NCI-H774 (cell line): ENCODE measurements at regions not wholly inside any gene's neighbourhood (a gene's known extent, or its start where the extent isn't known, plus 50 kb on each side); places are given as distances from the start of the nearest gene placed in this dataset.

Experiments
- DNase-seq: peaks from one replicate; lab custom pipeline; 2025; lab: John Stamatoyannopoulos, UW

DNA sequence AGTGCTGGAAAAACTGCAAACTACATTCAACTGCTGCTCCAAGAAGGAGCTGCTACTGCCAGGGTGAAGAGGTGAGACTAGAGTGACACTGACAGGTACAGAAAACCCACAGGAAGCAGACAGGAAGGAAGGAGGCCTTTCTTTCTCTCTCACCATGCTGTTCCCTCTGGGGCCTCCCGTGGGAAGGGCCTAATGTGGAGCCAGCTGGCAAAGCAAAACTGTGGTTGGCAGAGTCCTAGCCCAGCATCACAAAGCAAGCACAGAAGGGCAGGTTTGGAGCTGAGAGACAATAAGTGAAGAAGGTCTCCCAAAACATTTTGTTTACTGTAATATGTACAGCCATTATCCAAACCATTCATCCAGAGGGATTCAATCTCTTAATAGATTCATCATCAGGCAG, 122.5 kb upstream of the MAX start:
- DNase-seq, result no peak

DNA sequence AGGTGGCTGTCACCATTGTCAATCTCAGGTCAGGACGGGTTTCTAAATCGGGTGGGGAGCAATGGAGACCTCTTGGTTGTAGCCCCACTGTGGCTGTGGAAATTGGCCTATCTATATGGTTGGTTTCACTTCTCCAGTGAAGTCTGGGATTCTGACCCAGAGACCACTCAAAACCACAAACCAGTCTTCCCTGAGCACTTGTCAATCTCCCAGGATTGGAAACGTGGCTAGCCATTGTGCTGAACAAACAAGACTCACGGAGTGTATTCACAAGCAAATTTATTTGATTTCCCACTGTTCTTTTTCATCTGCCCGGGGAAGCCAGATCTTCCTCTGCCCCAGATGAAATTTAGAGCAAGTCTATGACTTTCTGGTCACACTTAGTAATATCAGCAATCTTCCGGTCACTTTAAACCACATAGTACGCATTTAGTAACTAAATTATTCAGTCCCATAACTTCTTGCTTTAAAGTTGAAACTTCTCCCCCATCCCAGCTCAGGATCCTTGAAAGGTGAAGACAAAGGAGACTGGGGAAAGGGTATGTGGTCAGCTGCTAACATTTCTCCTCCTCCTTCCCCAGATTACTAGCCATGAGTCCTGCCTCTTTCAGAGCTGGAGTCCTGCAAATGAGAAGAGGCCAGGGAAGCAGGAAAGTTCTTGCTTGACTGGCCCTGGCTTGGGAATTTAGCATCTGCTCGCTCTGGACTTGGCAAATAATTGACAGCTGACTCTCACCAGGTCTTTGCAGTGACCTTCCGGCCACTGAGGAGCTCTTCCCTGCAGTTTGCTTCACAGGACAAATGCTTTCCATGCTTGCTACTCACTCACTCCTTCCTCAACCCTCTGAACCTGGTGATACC, 123.2 kb upstream of the MAX start:
- no peak for DNase-seq

DNA sequence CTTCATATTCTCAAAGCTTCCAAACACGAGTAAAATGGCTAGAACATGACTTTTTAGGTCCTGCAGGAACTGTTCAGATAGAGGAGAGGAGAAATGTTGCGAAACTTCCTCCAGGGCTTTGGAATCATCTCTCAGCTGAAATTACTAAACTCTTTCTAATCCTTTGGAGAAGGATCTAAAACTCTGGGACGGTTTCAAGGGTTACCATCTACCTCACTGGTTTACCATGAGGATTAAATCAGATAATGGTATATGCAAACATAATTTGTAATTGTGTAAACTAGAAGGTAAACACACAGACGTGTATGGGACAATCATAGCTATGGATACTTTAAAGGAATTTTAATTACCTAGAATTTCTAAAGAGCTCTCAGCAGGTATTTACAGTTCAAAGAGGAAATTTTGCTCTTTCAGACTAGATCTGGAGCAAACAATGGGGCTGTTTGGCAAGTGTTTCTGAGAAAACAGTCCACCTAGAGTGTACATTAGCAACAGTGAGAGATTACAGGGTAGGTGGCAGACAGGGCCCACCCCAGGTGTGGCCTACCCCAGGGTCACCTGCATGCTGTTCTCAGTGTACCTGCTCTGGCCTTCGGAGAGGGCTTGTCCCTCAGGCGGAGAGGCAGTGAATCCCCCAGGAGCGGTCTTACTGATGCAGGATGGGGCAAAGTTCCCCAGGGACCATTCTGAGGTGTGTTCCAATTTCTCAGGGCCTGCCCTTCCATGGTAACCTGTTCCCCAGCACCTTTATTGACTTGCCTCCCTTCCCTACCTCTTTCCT, 124.7 kb upstream of the MAX start:
- peak; percentile 61 for DNase-seq

DNA sequence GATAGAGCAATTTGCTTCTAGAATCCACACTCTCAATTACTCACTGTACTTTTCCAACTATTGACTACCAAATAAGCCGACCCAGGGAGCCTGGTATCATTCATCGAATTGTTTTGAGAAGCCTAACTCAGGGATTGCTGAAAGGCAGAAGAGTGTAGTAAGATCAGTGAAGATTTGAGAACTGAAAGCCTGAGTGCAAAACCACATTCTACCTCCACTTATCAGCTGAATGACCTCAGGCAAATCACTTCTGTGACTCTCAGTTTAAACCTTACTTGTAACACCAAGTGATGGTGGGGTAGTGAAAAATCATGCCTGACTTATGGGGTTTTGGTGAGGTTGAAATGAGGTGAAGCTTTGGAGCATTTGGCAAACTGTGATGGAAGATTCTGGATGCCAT, 126.1 kb upstream of the MAX start:
- DNase-seq, result no peak

DNA sequence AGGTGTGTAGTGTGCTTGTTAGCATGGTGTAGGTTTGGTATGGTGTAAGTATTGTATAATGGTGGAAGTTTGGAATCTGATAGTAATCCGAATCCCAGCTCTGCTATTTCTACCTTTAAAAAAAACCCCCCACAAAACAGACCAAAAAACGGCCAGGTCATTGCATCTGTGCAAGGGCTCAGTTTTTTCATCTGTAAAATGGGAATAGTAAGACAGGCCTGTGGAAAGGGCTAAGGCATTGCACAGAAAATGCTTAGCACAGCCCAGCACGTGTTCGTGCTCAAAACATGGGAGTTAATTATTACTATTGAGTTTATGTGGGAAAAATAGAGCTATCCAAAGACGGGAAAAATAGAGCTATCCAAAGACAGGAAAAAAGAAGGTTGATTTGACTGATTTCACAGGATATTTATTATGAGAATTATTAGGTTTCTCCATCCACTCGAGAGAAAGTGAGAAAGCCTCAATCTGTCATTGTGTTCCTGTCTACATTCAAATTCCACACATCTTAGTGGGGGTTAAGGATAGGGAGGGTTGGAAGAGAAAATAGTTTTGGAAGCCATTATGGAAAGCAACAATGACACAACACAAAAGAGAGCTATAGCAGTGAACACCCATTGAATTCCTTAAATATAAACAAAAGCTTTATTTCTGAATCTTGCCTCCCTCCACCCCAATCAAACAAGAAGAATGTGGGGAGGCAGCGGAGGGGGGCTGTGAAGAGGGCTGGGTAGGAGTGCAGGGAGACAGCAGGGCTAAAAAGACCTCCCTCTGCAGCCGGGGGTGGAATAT, 126.8 kb upstream of the MAX start:
- no peak for DNase-seq

DNA sequence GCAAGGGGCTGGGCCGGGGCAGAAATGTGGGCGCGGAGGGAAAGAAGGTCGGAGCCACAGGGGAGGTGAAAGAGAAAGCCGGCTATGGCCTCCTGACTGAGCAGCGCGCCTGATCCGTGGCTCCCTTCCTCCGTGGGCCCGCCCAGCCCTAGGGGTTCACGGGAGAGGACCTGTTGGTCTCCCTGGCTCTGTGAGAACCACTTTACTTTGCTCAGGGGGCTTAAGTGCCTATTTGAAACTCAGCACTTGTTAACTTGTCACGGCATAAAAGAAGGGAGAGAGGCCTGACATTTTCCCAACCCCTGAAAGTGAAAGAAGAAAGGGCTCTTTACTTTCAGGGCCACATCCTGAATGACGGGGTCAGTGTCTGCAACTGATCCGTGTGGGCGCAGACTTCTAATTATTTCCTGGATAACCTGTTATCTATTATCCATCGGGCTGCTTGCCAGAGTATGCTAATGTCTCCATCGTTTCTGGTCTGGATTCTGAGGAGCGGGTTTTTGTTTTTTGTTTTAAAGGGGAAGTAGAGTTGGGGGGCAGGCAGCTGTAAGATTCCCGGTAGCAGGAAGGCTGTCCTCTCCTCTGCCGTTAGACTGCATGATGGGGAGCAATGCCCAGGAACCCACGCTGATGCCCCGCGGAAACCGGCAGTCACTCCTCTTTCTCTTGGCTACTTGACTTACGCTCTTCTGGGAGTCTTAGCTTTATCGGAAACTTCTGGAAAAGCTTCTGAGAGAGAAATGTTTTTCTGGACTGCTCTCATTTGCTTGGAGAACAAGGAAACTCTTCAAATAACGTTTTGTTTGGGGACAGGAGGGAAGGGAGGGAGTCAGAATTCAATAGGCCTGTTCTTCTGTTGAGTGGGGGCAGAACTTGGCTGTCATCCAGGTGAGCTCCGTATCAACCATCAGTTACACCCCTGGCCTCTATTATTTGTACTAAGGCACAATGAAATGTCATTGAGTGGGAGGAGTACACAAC, 127.7 kb upstream of the MAX start:
- DNase-seq, result no peak

DNA sequence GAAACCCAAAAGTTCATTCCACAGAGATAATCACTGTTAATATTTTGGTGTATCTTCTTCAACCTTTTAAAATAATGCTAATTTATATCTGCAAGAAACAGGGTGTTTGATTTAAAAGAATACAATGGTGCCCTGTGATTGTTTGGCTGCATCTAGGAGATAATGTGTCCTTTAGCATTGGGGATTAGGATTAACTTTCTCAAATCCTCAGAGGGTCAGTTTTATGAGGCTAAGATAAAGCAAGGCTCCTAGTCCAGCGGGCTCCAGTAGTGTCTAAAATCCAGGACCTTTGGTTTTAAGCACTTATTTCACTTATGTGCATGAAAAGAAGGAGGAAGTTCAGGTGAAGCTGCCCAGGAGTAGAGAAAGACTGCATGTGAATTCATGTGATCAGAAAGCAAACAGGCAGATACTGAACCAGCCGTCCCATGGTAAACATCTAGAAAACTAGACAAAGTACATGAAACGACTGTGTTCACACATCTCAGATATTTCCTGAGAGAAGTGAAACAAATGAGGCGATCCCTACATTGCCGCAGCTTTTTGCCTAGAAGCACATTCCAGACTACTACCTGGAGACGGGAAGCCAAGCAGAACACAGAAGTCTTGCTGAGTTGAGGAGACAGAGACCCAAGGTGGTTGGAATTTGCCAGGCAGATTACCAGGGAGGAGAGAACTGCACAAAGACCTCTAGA, 129.1 kb upstream of the MAX start:
- no peak for DNase-seq

DNA sequence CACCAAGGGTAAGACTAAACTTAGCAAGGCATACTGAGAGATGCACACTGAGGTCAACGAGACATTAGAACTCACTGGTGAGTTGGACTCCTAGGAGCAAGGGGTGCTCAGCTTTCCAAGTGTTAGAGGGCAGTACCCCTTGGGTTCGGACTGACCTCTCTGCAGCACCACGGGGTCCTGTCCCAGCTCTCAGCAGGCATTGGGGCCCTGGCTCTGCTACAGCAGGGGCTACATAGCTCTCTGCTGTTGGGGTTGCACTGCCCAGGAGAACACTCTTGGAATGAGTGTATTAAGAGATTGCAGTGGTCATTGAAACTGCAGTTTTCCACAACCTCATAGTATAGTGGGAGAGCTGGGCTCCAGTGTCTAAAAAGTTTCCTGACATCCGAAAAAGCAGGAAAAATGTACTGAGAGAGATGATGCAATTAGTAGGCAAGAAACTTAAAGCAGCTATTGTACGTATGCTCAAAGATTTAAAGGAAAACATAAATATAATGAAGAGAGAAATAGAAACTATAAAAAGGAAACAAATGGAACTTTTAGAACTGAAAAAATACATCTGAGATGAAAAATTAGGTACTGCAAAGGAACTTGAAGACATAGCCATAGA, 132.5 kb upstream of the MAX start:
- DNase-seq, result no peak

DNA sequence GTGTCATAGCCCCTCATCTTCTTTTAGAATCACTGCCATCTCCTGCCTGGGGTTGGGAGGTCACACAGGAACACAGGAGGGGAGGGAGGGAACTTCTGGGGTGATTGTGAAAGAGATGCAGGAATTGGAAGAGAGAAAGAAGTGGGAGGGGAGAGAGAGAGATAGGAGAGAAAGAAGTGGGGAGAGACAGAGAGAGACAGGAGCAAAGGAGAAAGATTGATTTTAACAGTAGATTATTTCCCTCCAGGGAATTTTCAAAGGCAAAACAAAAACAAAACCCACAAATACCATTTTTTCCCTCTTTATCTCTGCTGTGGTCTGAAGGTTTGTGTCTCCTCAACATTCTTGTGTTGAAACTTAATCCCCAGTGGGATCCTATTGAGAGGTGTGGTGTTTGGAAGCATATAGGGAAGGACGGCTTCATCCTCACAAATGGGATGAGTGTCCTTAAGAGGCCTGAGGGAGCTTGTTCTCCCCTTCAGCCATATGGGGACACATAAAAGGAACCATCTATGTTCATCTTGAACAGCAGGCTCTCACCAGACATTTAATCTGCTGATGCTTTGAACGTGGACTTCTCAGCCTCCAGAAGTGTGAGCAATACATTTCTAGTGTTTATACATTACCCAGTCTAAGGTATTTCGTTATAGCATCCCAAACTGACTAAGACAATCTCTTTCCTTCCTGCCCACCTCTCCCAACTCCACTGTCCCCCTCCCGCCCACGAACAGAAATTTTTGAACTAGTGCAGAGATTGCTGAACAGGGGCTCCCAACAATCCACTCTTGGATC, 134.9 kb upstream of the MAX start:
- DNase-seq, result no peak

DNA sequence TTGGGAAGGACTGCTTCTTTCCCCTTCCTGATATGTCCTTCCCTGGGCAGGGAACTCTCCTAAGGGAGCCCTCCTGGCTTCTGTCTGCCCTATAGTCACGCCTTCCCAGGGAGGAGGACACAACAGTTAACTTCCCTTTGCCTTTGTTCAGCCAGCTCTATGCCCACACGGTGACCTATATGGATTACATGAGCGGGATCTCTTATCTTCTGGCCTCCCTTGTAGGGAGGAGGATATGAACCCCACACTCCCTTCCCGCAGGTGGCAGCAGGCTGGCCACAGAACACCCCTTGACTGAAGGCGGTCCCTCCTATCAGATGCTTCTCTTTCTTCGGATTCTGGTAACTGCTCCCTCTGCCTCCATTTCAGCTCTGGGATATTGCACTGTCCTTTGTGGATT, 135.6 kb upstream of the MAX start:
- DNase-seq, result no peak

DNA sequence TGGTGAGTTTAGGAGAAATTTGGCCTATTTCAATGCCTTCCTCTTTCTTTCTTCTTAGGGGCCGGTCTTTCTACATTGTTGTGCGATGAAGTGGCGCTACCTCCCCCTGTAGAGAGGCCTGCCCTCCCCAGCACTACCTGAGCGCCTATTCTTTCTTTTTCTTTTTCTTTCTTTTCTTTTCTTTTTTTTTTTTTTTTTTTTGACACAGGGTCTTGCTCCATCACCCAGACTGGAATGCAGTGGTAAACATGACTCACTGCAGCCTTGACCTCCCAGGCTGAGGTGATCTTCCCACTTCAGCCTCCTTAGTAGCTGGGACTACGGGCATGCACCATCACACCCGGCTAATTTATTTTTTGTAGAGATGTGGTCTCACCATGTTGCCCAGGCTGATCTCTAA, 136.1 kb upstream of the MAX start:
- no peak for DNase-seq

DNA sequence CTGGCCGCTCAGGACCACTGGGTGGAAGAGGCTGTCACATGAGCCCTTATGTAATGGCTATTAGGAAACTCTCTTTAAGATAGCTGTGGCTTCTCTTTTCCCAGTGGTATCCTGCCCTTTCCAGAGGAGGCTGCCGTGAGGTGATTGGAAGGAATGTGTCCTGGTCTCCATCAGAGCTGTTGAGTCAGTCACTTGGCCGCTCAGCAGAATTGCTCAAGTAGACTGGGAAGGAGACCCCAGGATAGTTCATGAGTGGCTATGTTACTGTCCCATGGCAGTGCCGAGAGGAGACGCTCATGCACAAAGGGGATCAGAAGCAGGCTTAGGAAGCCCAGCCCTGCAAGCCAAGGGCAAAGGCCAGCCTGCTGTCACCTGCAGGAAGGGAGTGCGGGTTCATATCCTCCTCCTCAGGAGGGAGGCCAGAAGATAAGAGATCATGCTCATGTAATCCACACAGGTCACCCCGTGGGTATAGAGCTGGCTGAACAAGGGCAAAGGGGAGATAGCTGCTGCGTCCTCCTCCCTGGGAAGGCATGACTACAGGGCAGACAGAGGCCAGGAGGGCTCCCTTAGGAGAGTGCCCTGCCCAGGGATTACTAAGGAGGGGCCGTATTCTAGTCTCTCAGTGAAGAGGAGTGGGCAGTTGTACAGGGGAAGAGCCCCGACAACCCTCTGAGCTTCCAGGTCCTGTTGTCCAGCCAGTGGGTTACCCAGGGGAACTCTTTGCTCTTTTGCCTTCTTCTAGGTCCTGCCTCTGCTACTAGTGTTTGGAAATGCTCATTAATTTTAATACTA, 137.0 kb upstream of the MAX start:
- no peak for DNase-seq

DNA sequence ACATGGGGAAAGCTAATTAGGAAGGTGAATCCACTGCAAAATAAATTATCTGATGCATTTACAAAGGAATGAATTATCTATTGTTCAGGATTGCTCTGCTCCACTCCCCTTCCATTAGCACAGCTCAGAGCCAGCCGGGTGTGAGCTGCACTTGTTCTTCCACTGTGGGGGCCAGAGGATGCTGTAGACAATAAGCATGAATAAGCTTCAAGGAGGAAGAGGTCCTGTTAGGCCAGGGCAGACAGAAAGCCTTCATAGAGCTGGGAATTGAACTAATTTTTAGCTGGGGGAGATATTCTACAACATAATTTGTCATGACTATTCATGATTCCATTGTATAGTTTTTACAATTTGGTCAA, 137.6 kb upstream of the MAX start:
- DNase-seq, result no peak

DNA sequence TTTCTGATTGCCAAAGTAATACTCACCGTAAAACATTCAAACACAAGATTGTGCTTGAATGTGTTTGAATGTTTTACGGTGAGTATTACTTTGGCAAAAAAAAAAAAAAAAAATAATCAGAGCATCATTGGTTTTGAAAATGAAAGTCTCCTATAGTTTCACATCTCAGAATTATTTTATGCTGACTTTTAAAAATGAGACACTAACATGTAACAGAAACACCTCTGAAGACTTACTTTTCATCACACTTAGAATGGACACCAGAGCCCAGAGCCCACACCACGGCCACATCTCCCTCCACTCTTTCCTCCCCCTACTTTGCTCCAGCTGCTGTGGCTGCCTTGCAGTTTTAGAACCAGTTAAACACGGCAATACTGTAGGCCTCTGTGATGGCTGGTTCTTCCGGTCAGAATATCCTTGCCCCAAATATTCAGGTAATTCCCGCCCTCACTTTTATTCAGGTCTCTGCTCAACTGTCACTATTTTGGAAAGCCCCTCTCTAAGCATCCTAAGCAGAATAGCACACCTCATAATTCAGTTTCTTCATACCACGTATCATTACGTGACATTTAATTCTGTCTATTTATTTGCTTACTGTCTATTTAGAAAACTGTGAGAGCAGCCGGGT, 138.9 kb upstream of the MAX start:
- no peak for DNase-seq

DNA sequence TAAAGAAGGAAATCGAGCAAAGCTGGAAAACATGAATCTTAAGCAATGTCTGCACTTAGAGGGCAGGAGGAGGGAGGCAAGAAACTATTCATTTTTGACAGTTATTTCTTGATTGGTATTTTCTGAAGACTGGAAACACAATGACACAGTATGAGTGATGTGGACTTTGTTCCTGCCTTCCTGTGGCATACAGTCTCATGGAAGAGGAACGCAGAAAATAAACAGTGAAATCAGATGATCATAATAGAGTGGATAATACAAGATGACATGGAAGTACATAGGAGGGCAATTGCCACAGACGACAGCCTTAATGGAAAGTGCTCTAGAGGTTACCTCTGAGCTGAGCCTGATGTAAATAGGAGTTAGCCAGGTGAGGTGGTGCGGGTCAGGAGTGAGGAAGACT, 140.4 kb upstream of the MAX start:
- no peak for DNase-seq

DNA sequence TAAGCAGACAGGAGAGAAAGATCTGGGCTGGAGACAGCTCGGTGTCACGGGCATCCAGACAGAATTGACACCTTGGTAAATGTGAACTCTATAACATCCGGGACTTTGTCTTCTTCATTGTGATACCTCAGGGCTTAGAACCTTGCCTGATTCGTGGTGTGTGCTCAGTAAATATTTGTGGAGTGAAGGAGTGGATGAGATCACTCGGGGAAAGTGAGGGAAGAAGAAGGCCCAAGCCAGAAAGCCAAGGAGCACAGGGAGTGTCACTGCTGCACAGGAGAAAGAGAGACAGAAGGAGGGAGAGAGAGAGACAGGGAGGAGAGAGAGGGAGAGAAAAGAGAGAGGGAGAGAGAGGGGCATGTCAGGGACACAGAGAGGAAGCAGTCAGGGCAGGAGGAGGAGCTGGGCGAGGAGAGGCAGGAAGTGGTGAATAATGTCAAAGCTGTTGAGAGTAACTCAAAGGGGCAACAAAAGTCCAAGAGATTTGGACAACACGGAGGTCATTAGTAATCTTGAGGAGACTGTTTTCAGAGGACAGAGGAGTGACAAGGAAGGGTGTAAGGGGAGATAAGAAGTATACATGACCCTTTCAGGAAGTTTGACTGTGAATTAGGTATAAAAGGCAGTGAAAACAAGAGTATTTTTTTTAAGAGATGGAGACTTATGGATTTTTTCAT, 141.6 kb upstream of the MAX start:
- DNase-seq, result no peak

DNA sequence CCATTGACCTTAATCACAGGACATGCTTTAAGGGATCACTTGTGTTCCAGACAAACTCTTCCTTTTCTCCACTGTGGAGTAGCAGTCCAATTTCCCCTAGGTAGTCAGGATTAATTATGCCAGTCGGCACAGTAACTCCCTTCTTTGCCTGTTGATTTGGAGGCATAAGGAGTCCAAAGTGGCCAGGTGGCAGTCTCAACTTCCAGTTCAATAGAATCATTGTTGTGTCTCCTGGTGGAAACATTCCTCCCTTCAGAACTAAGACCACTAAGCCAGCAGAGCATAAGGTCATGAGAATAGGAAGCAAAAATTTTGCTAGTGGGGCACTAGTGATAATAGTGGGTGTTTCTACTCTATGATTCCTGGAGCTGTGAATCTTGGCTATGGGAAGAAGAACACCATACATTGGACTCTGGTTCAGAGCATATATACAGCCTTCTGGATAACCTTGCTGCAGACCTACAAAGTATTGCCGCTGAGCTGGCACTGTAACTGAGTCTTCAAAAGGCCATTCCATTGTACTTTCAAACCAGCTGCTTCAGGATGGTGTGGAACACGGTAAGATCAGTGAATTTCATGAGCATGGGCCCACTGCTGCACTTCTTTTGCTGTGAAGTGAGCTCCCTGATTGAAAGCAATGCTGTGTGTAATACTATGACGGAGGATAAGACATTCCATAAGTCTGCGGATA, 147.3 kb upstream of the MAX start:
- no peak for DNase-seq
